Effector CD4-positive, alpha-beta T cell (primary cell): ENCODE measurements at regions not wholly inside any gene's neighbourhood (a gene's known extent, or its start where the extent isn't known, plus 50 kb on each side); places are given as distances from the start of the nearest gene placed in this dataset.

Experiments used
- DNase-seq: peaks from one replicate; pipeline ENCODE4 v3.0.0-alpha.2; 2020

GRCh38 chr11:32323814-32324130, 111.6 kb downstream of the WT1 start:
- no peak for DNase-seq

GRCh38 chr11:32325187-32325586, 110.2 kb downstream of the WT1 start:
- no peak for DNase-seq

- no peak for DNase-seq
Measured at GRCh38 chr11:32325725-32326124, 109.6 kb downstream of the WT1 start.

GRCh38 chr11:32326522-32326921, 108.8 kb downstream of the WT1 start:
- no peak for DNase-seq

- no peak for DNase-seq
Measured at GRCh38 chr11:32328392-32328791, 106.9 kb downstream of the WT1 start.

GRCh38 chr11:32331098-32331497, 104.2 kb downstream of the WT1 start:
- no peak for DNase-seq

GRCh38 chr11:32331792-32332191, 103.5 kb downstream of the WT1 start:
- DNase-seq, result no peak

- DNase-seq, result no peak
Measured at GRCh38 chr11:32332990-32333319, 102.4 kb downstream of the WT1 start.

GRCh38 chr11:32333320-32333991, 101.9 kb downstream of the WT1 start:
- DNase-seq, result no peak

GRCh38 chr11:32334822-32335221, 100.5 kb downstream of the WT1 start:
- no peak for DNase-seq
